HCT116 (cell line): ENCODE measurements at regions not wholly inside any gene's neighbourhood (a gene's known extent, or its start where the extent isn't known, plus 50 kb on each side); places are given as distances from the start of the nearest gene placed in this dataset.

ENCODE experiments used
- CTCF ChIP-seq, 3 experiments: fragments of 200-600 bp in 1 of 3; sonication (generic) in 1 of 3; IDR thresholded peaks in 2 of 3; conservative IDR thresholded peaks in 1 of 3; 2 replicates each; pipeline ENCODE4 v1.5.1; 2012 to 2017; ENCODE audit warnings: low read depth in 2 of 3, low read length in 2 of 3, antibody characterized with exemption in 1 of 3, borderline replicate concordance in 1 of 3, control low read depth in 1 of 3, mild to moderate bottlenecking in 1 of 3, mixed read lengths in 1 of 3, mixed run types in 1 of 3, moderate library complexity in 1 of 3; ENCODE audit not compliant: insufficient read depth in 1 of 3
- EZH2 ChIP-seq: fragments of 200-600 bp; sonication (generic); IDR thresholded peaks from 2 replicates; pipeline ENCODE4 v1.6.1; 2017; ENCODE audit warnings: antibody characterized with exemption, mixed run types
- EZH2phosphoT487 ChIP-seq: fragments of 200-600 bp; IDR thresholded peaks from 2 replicates; pipeline ENCODE4 v1.6.1; 2018; ENCODE audit warnings: antibody characterized with exemption, borderline replicate concordance
- JUND ChIP-seq: IDR thresholded peaks from 2 replicates; pipeline ENCODE4 v1.6.1; 2012
- POLR2A ChIP-seq: IDR thresholded peaks from 2 replicates; pipeline ENCODE4 v1.7.0; 2011; ENCODE audit warnings: borderline replicate concordance; ENCODE audit not compliant: insufficient read depth, insufficient read length; ENCODE audit errors: extremely low read depth
- RAD21 ChIP-seq: IDR thresholded peaks from 2 replicates; pipeline ENCODE4 v1.6.1; 2012; ENCODE audit warnings: low read depth, mild to moderate bottlenecking
- REST ChIP-seq: IDR thresholded peaks from 2 replicates; pipeline ENCODE4 v1.6.1; 2012; ENCODE audit warnings: low read depth
- SRF ChIP-seq: IDR thresholded peaks from 2 replicates; pipeline ENCODE4 v1.6.1; 2012; ENCODE audit warnings: low read depth
- YY1 ChIP-seq: IDR thresholded peaks from 2 replicates; pipeline ENCODE4 v1.6.1; 2011; ENCODE audit warnings: low read length, low read depth, moderate library complexity, mild to moderate bottlenecking; ENCODE audit not compliant: insufficient replicate concordance; ENCODE audit errors: extremely low read depth
- ZFX ChIP-seq: fragments of 450-650 bp; IDR thresholded peaks from 2 replicates; pipeline ENCODE4 v1.6.1; 2017

- TF ChIP-seq JUND (no peak), YY1 (no peak), CTCF (IDR thresholded peaks at IDR 0.05 in 2 of 3, conservative IDR thresholded peaks at IDR 0.05 in 1 of 3; ENCODE audit: borderline replicate concordance in 1 of 3, insufficient read depth in 1 of 3, low read depth in 2 of 3, low read length in 2 of 3) (no peak), RAD21 (no peak), EZH2 (no peak), POLR2A (no peak), SRF (no peak), EZH2phosphoT487 (no peak), REST (no peak), ZFX (no peak)
Observed at GRCh38 chr16:79849119-79849518, 248.6 kb upstream of the MAF start.
